T-cell (primary cell): ENCODE measurements at regions not wholly inside any gene's neighbourhood (a gene's known extent, or its start where the extent isn't known, plus 50 kb on each side); places are given as distances from the start of the nearest gene placed in this dataset.

ENCODE experiments used
- ATAC-seq, 4 experiments: fragments of 200-7000 bp in 3 of 4; fragments of 150-1000 bp in 1 of 4; cut with Tn5 transposase; replicated peaks in 1 of 4; 1 replicate in 3 of 4; 2 replicates in 1 of 4; pipeline ENCODE4 v1.10.0; 2021; ENCODE audit warnings: moderate library complexity in 3 of 4, mild to moderate bottlenecking in 2 of 4, moderate number of reproducible peaks in 1 of 4
- CTCF ChIA-PET, 2 donors: fragments of 300-600 bp; sonication (Branson Sonifier 250); formaldehyde crosslinking; loops; one replicate each; lab custom pipeline; 2022; ENCODE audit warnings: antibody characterized with exemption in 2 of 2; lab: Charles Lee
- POLR2A ChIA-PET, 2 donors: fragments of 300-600 bp; sonication (Branson Sonifier 250); formaldehyde crosslinking; loops; one replicate each; lab custom pipeline; 2022; ENCODE audit warnings: antibody characterized with exemption in 2 of 2; lab: Charles Lee
- DNase-seq, 35 experiments: peaks; one replicate each; pipeline versions ENCODE4 v3.0.0 to v3.0.0-alpha.2; 2013 to 2023
- H3K27ac ChIP-seq: one replicate; pipeline ENCODE4 v1.5.1; 2013; ENCODE audit warnings: low read length
- H3K27me3 ChIP-seq, 2 experiments: replicated peaks in 1 of 2; 1 replicate in 1 of 2; 2 replicates in 1 of 2; pipeline versions ENCODE4 v1.6.1 to v1.7.0; 2013; ENCODE audit warnings: low read length in 1 of 2, mixed read lengths in 1 of 2; ENCODE audit not compliant: control insufficient read depth in 2 of 2, insufficient read depth in 2 of 2; ENCODE audit errors: extremely low read depth in 1 of 2
- H3K36me3 ChIP-seq, 2 donors: 1 replicate in 1 of 2; 2 replicates in 1 of 2; pipeline versions ENCODE4 v1.6.1 to v1.7.0; 2013; ENCODE audit warnings: low read length in 1 of 2; ENCODE audit not compliant: control insufficient read depth in 2 of 2, insufficient read depth in 1 of 2; ENCODE audit errors: extremely low read depth in 1 of 2
- H3K4me1 ChIP-seq, 2 experiments: 1 replicate in 1 of 2; 2 replicates in 1 of 2; pipeline versions ENCODE4 v1.6.1 to v1.7.0; 2013; ENCODE audit warnings: low read length in 2 of 2, mixed read lengths in 1 of 2; ENCODE audit not compliant: insufficient read depth in 2 of 2, control insufficient read depth in 1 of 2; ENCODE audit errors: extremely low read depth in 1 of 2
- H3K4me3 ChIP-seq, 2 donors: 1 replicate in 1 of 2; 2 replicates in 1 of 2; pipeline versions ENCODE4 v1.5.1 to v1.7.0; 2013; ENCODE audit warnings: mild to moderate bottlenecking in 2 of 2, low read length in 1 of 2, moderate library complexity in 1 of 2; ENCODE audit not compliant: control insufficient read depth in 1 of 2; ENCODE audit errors: extremely low read depth in 1 of 2
- H3K9me3 ChIP-seq: 2 replicates; pipeline ENCODE4 v1.7.0; 2013
- H3K27ac Mint-ChIP-seq, 2 donors: one replicate each; pipeline ENCODE4 v1.8.0; 2020 to 2021; ENCODE audit warnings: mild to moderate bottlenecking in 2 of 2, mixed read lengths in 2 of 2
- H3K27me3 Mint-ChIP-seq, 2 donors: one replicate each; pipeline ENCODE4 v1.8.0; 2021 to 2022; ENCODE audit warnings: mixed read lengths in 2 of 2
- H3K36me3 Mint-ChIP-seq: one replicate; pipeline ENCODE4 v1.8.0; 2021; ENCODE audit warnings: mixed read lengths
- H3K4me1 Mint-ChIP-seq, 3 donors: one replicate each; pipeline ENCODE4 v1.8.0; 2020 to 2022; ENCODE audit warnings: mixed read lengths in 3 of 3, mild to moderate bottlenecking in 1 of 3
- H3K4me3 Mint-ChIP-seq, 3 donors: one replicate each; pipeline ENCODE4 v1.8.0; 2020 to 2022; ENCODE audit warnings: mild to moderate bottlenecking in 3 of 3, mixed read lengths in 3 of 3, moderate library complexity in 3 of 3
- H3K9me3 Mint-ChIP-seq, 3 donors: one replicate each; pipeline ENCODE4 v1.8.0; 2020 to 2022; ENCODE audit warnings: mixed read lengths in 3 of 3
- WGBS: methylation state at CpG from one replicate; pipeline ENCODE4 v1.1.5; 2013; ENCODE audit warnings: missing lambda C conversion rate; ENCODE audit not compliant: insufficient coverage; 5-methylcytosine and 5-hydroxymethylcytosine counted together

GRCh38 chr4:159758061-159758460 is 655.2 kb downstream of the RAPGEF2 start:
- no peaks in the 10 kb centered on the region for H3K27me3 Mint-ChIP-seq
- POLR2A ChIA-PET, result no interaction called here
- Histone ChIP-seq H3K4me3 (no peak overlapping the region), H3K36me3 (no peaks in the 10 kb centered on the region), H3K27ac (no peak overlapping the region), H3K4me1 (no peaks in the 10 kb centered on the region), H3K9me3 (no peaks in the 10 kb centered on the region), H3K27me3 (no peaks in the 10 kb centered on the region)
- peaks cover 7 to 23% (median 12%) of the 10 kb centered on the region in 3 donors for H3K9me3 Mint-ChIP-seq
- no CpG with 5 or more reads among the region's 1 CpG for WGBS
- no peak overlapping the region for H3K27ac Mint-ChIP-seq
- ATAC-seq, result no peak
- no peaks in the 10 kb centered on the region for H3K36me3 Mint-ChIP-seq
- CTCF ChIA-PET, result no interaction called here
- H3K4me1 Mint-ChIP-seq, result no peaks in the 10 kb centered on the region
- no peak for DNase-seq
- H3K4me3 Mint-ChIP-seq, result no peak overlapping the region

DNA sequence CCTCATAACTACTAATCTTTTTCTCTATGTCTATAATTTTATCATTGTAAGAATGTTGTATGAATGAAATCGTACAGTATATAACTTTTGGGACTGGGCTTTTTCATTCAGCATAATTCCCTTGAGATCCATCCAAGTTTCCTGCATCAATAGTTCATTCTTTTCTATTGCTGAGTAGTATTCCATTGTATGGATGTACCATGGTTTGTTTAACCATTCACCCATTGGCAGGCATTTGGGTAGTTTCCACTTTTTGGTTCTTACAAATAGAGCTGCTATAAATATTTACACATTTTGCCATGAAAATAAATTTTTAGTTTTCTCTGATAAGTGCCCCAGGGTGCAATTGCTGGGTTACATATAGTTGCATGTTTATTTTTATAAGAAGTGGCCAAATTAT is 659.8 kb downstream of the RAPGEF2 start:
- no peak overlapping the region for H3K4me3 ChIP-seq
- no peaks in the 10 kb centered on the region for H3K4me1 ChIP-seq
- POLR2A ChIA-PET, result no interaction called here
- peaks cover 0 to 10% (median 0%) of the 10 kb centered on the region in 3 donors for H3K9me3 Mint-ChIP-seq
- H3K4me1 Mint-ChIP-seq, result no peaks in the 10 kb centered on the region
- H3K36me3 ChIP-seq, result no peaks in the 10 kb centered on the region
- no peak overlapping the region for H3K4me3 Mint-ChIP-seq
- CTCF ChIA-PET, result no interaction called here
- H3K27me3 ChIP-seq, result no peaks in the 10 kb centered on the region
- no peak for ATAC-seq
- H3K27me3 Mint-ChIP-seq, result no peaks in the 10 kb centered on the region
- H3K9me3 ChIP-seq, result no peaks in the 10 kb centered on the region
- H3K27ac Mint-ChIP-seq, result no peak overlapping the region
- no CpG with 5 or more reads among the region's 1 CpG for WGBS
- no peak for DNase-seq
- no peak overlapping the region for H3K27ac ChIP-seq
- no peaks in the 10 kb centered on the region for H3K36me3 Mint-ChIP-seq

DNA sequence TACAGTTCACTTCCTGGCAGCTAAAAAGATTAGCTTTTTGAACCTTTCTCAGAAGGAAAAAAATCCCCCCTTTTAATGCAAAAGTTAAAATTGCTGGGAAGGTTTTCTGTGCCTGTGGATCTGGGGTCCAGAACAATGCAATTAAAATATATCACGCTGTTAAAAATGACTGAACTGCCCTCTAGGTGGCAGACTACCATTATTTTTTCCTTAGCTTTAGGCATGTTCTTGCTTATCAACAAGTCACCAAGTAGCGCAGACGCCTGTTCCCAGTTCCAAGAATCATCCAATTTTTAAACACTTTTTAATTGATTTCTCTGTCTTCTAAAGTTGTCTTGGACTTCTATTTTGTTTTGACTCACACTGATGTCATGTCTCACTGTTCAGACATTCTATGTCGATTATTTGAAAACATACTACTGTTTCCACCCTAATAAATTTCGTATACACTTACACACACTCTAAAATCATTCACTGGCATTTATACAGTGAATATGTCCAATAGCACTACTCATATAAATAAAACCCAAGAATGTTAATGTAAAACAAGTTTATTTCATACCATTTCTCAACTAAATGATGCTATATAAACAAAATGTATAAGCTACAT is 661.6 kb downstream of the RAPGEF2 start:
- H3K9me3 Mint-ChIP-seq, result peaks cover 0 to 6% (median 0%) of the 10 kb centered on the region in 3 donors
- ChIA-PET POLR2A (no interaction called here), CTCF (interaction anchor here in 1 of 2 donors (0.7 kb wide), 1 partner anchor 258 kb away, joined by 3 read pairs; no protein-coding TSS in a partner anchor)
- no peaks in the 10 kb centered on the region for H3K36me3 ChIP-seq
- H3K4me1 ChIP-seq, result no peaks in the 10 kb centered on the region
- no peak overlapping the region for H3K4me3 Mint-ChIP-seq
- H3K27me3 Mint-ChIP-seq, result no peaks in the 10 kb centered on the region
- H3K27me3 ChIP-seq, result no peaks in the 10 kb centered on the region
- ATAC-seq, result no peak
- WGBS, result 36% methylated on average over 3 of the region's 5 CpGs
- H3K36me3 Mint-ChIP-seq, result no peaks in the 10 kb centered on the region
- H3K4me3 ChIP-seq, result no peak overlapping the region
- no peak overlapping the region for H3K27ac ChIP-seq
- no peaks in the 10 kb centered on the region for H3K9me3 ChIP-seq
- H3K27ac Mint-ChIP-seq, result no peak overlapping the region
- DNase-seq, result no peak
- H3K4me1 Mint-ChIP-seq, result no peaks in the 10 kb centered on the region

DNA sequence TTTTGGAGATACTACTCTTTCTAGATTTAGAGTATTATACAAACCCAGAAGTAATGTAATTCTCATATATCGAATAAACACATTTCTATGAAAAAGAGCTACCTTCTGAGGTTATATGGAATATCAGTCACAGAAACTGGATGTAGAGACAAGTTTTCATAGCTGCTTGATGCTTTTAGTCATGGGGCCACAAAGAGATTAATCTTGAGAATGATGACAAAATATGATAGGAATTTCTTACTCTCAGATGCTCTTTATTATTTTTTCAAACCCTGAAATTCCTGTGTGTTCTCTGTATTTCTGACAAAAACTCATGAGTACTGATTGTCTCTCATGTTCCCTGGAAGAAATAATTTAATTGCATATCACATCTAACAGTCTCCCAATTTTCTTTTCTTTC is 662.5 kb downstream of the RAPGEF2 start:
- DNase-seq, result no peak
- no peak for ATAC-seq
- POLR2A ChIA-PET, result no interaction called here
- no peaks in the 10 kb centered on the region for H3K36me3 Mint-ChIP-seq
- H3K9me3 Mint-ChIP-seq, result peaks cover 0 to 6% (median 0%) of the 10 kb centered on the region in 3 donors
- Histone ChIP-seq H3K27ac (no peak overlapping the region), H3K4me1 (no peaks in the 10 kb centered on the region), H3K27me3 (no peaks in the 10 kb centered on the region), H3K4me3 (no peak overlapping the region), H3K9me3 (no peaks in the 10 kb centered on the region), H3K36me3 (no peaks in the 10 kb centered on the region)
- H3K4me3 Mint-ChIP-seq, result no peak overlapping the region
- H3K27ac Mint-ChIP-seq, result no peak overlapping the region
- H3K4me1 Mint-ChIP-seq, result no peaks in the 10 kb centered on the region
- WGBS, result no CpG with 5 or more reads among the region's 1 CpG
- CTCF ChIA-PET, result no interaction called here
- no peaks in the 10 kb centered on the region for H3K27me3 Mint-ChIP-seq

- 72% methylated on average over 6 of the region's 7 CpGs for WGBS
- ATAC-seq, result no peak
- Mint-ChIP-seq H3K27me3 (no peaks in the 10 kb centered on the region), H3K4me1 (no peaks in the 10 kb centered on the region), H3K27ac (no peak overlapping the region), H3K36me3 (no peaks in the 10 kb centered on the region), H3K4me3 (no peak overlapping the region), H3K9me3 (peaks cover 0 to 6% (median 0%) of the 10 kb centered on the region in 3 donors)
- POLR2A ChIA-PET, result no interaction called here
- Histone ChIP-seq H3K4me1 (no peaks in the 10 kb centered on the region), H3K9me3 (no peaks in the 10 kb centered on the region), H3K4me3 (no peak overlapping the region), H3K36me3 (no peaks in the 10 kb centered on the region), H3K27ac (no peak overlapping the region), H3K27me3 (no peaks in the 10 kb centered on the region)
- CTCF ChIA-PET, result no interaction called here
- no peak for DNase-seq
Observed at GRCh38 chr4:159766241-159766640, 663.4 kb downstream of the RAPGEF2 start.

DNA sequence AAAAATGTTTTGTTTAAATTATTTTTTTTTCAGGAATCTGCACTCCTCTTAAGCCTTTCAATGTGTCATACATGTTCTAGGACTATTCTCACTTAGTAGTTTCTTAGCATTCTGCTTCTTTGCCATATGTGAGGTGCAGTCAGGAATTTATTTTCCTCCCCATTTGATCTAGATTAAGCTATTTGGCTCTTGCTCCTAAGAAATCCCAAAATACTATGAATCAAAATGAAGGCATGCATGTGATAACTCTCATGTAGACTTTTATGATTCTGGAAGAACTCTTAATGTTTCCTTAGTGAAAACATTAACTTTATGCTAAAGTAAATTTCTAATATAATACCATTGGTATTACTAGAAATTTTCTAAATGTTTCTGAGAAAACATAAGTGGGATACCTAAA is 664.5 kb downstream of the RAPGEF2 start:
- Mint-ChIP-seq H3K36me3 (no peaks in the 10 kb centered on the region), H3K4me3 (no peak overlapping the region)
- ATAC-seq, result no peak

GRCh38 chr4:159768016-159768415 is 665.1 kb downstream of the RAPGEF2 start:
- Histone ChIP-seq H3K4me1 (no peaks in the 10 kb centered on the region), H3K27ac (no peak overlapping the region), H3K36me3 (no peaks in the 10 kb centered on the region), H3K9me3 (no peaks in the 10 kb centered on the region), H3K27me3 (no peaks in the 10 kb centered on the region), H3K4me3 (no peak overlapping the region)
- no peak overlapping the region for H3K4me3 Mint-ChIP-seq
- H3K36me3 Mint-ChIP-seq, result no peaks in the 10 kb centered on the region
- no peaks in the 10 kb centered on the region for H3K27me3 Mint-ChIP-seq
- no peak overlapping the region for H3K27ac Mint-ChIP-seq
- H3K4me1 Mint-ChIP-seq, result no peaks in the 10 kb centered on the region
- H3K9me3 Mint-ChIP-seq, result peaks cover 0 to 6% (median 5%) of the 10 kb centered on the region in 3 donors
- ATAC-seq (no peak), DNase-seq (no peak)
- POLR2A ChIA-PET, result no interaction called here
- CTCF ChIA-PET, result no interaction called here

More for the DNA sequence above, 664.5 kb downstream of the RAPGEF2 start:
- H3K36me3 ChIP-seq, result no peaks in the 10 kb centered on the region
- ChIA-PET POLR2A (no interaction called here), CTCF (no interaction called here)
- H3K4me1 ChIP-seq, result no peaks in the 10 kb centered on the region
- H3K27me3 ChIP-seq, result no peaks in the 10 kb centered on the region
- peaks cover 0 to 6% (median 2%) of the 10 kb centered on the region in 3 donors for H3K9me3 Mint-ChIP-seq
- no peak for DNase-seq
- H3K4me1 Mint-ChIP-seq, result no peaks in the 10 kb centered on the region
- H3K27ac Mint-ChIP-seq, result no peak overlapping the region
- no peaks in the 10 kb centered on the region for H3K9me3 ChIP-seq
- no peak overlapping the region for H3K27ac ChIP-seq
- H3K27me3 Mint-ChIP-seq, result no peaks in the 10 kb centered on the region
- H3K4me3 ChIP-seq, result no peak overlapping the region
